ENCODE measurements at regions not wholly inside any gene's neighbourhood (a gene's known extent, or its start where the extent isn't known, plus 50 kb on each side); places are given as distances from the start of the nearest gene placed in this dataset.

GRCh38 chr2:105617631-105618350, 126.9 kb upstream of the NCK2 start:
- no peak for ATAC-seq

GRCh38 chr2:105615305-105615704, 129.4 kb upstream of the NCK2 start:
- no peak for ATAC-seq

DNA sequence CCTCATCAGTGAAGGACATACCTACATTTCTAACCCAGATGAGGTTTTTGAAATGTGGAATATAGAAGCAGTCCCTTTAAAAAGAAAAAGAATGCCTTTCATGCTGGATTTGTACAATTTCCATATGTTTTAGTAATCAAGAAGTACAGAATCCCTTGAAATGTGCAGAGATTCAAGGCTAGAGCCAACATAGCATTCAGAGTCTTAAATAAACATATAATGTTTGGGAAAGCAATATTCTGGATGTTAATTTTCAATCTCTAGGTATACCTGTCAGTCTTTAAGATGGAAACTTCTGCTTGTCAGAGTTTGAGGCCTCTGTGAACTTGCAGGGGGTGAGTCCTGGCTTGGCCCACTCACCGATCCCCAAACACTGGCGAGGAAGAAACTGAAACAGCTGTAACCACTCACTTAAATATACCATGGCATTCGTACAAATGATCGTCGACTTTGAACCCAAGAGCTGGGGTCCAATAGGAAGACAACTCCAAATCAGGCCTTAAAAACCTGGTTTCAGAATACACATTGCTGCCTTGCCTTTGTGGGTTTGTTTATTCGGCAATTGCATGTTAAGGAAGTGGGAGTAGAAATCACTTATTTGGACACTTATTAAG, 132.8 kb upstream of the NCK2 start:
- ATAC-seq = no peak

- ATAC-seq = no peak
These were observed 133.4 kb upstream of the NCK2 start for GRCh38 chr2:105611333-105611637.

GRCh38 chr2:105610576-105611332, 134.0 kb upstream of the NCK2 start:
- no peak for ATAC-seq

DNA sequence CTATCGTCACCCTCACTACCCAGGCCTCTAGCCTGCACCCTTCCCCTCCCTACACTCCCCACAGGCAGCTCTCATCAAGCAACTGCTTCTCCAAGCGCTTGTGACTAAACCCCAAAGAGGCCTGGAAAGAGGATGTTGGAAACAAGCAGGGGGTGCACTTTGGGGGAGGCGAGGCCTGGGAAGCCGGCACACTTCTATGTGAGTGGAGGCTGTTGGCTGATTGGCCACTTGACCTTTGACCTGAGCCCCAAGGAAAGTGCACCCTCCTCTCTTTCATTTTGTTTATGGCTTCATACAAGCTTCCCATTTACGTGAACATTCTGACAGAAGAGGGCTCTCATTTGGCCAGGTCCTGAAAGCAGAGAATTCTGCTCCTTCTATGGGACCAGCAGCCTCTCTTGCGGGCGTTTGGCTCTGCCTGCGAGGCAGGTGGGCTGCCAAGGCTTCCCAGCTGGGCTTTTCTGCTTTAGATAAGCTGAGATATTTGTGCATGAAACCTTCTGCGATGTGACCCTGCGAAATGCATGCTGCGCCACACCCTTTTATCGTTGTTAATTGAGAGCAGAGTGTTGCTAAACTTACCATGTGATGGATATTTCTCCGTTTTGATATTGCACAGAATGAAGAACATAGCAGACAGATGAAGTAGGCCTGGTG, 134.8 kb upstream of the NCK2 start:
- ATAC-seq = no peak

DNA sequence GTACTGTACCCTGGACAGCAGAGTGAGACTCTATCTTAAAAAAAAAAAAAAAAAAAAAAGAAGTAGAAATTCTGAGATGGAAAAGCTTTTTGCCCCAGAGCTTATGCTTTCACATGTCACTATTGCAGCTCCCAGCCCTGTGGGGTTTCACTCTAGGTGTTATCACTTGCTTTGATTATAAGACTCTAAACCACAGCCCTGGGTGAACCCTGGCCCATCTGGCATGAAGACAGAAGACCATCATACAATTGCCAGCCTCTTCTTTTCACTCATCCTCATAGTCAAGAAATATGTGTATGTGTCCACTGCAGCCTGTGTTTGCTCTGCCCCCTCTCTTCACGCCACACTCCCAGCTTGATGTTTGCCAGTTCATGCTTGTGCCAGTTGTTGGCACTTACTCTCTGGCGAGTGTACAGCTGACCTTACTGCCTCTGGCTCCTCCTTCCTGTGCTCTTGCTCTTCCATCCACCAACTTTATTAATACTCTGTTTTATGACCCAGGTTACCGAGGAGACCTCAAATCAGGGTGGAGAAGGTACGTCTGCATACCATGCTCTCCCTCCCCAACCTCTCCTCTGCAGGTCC, 136.7 kb upstream of the NCK2 start:
- ATAC-seq = no peak

- no peak for ATAC-seq
These were observed 138.6 kb upstream of the NCK2 start for GRCh38 chr2:105606081-105606480.

DNA sequence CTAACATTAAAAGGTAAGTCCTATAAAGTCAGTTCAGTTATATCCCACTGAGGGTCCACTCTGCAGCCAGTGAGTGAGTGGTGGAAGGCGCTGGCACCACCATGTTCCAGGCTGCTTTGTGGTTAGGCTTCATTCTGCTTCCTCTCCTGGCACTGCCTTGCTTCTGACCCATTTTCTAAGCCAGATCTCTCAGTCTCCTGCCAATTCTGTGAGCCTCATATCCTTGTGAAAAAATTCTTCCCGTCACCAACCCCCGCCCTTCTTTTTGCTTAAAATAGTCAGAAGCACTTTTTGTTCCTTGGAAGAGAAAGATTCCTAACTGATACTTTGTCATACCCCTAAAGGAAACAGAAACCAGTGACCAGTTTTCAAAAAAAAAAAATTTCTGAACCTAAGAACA, 139.8 kb upstream of the NCK2 start:
- ATAC-seq = no peak

DNA sequence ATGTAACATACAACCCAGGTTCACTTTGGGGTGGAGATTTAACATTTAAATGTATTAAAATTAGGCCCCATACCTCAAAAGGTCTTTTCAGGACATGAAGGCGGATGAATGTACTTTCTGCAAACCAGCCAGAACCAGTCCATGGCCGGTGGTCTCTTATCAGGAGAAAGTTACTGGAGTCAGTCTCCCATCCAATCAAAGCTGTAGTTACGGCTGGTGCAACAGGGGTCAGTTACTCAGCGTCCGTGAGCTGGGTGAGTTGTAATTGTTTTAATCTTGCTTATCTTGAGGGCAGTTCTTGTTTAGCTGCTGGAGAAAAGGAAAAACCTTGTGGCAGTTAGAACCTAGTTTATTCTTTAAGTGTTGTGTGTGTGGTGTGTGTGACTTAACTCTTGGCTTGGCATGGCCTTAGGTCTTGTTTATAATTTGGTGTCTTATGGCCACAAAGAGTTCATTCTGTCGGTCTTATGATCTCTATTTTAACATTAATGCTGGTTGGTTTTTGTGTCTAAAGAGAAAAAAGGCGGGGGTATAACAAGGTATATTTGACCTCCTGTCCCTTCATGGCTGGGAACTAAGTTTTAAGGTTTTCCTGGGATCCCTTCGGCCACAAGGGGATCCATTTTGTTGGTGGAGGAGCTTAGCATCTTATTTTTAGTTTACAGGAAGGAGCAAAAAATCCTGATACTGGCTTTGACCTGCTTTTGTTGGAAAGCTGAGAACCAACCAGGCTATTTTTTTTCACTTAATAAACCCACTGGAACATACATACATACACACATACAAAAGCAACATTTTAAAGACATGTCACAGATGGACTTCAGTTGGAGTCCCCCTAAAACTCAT, 143.5 kb upstream of the NCK2 start:
- ATAC-seq = no peak

DNA sequence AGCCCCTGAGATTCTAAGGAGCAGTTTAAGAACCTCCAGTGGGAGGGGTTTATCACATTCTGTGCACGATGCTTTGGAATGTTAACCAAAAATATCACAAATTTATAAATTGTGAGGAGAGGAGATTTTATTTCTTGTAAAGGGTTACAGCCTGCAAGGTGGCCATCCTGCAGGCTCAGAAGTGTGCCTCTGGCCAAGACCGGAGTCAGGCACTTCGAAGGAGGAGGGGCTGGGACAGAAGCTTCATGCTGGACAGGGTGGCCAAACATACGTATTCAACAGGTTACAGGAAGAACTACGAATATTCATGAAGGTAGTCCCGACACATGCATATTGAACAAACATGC, 144.1 kb upstream of the NCK2 start:
- no peak for ATAC-seq

DNA sequence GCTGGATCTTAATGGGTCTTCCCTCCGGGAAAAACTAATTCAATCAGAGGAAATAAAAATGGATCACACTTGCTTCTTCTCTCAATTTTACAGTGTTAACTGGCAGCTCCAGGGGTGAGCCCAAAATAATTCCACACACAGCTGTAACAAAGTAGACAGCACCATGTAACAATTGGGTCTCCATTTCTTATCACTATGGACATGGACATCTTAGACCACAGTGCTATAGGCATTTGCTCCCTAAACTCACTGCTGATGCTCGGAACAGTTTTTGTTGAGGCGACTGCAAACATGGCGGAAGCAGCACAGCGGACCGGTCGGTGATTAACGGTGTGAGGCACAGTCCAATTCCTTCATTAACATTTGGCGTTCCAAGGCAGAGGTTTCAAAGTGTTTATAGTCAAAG, 144.7 kb upstream of the NCK2 start:
- no peak for ATAC-seq

GRCh38 chr2:105598829-105599698, 145.6 kb upstream of the NCK2 start:
- ATAC-seq = peak in 1 of 2 donors; percentile 20

DNA sequence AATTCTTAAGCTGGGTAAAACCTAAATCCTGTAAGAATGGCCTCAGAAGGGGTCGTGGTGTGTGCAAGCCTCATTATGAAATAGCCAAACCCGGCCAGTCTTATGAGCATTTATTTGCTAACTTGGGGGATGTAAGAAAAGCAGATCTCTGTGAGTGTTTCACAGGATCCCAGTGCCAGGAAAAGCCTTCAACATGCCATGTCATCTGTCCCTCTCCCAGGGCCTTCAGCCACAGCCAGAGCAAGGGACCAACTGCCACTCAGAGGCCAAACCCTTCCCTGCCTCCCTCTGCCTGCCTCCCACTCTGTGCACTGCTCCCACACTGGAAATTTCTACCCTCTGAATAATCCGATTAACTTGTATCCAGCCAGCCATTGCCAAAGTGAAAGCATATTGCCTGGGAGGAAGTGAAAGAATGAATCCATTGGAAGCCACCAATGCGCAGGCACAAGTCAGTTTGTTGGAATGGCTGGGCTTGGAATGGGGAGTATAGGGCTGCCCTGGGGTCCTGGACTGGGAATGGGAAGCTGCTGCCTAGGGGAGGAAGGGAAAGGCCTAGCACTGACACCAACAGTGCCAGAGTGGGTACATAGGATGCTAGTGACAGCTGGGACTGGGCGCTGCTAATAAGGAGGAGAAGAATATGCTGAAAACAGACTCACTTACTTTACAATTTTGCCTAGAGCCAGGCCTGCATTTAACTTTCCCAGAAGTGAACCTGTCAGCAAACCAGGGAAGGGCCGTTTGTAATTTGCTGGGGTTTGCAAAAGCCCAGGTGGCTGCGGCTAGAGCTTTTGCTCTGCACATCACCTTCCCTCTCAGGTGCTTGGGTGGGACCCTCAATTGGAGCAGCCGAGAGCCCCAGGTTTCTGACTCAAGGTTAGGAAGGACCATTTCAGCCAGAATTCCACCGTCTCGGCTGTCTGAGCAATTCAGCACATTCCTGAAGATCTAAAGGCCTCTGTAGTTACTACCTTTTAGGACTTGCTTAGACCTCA, 146.6 kb upstream of the NCK2 start:
- ATAC-seq = no peak

DNA sequence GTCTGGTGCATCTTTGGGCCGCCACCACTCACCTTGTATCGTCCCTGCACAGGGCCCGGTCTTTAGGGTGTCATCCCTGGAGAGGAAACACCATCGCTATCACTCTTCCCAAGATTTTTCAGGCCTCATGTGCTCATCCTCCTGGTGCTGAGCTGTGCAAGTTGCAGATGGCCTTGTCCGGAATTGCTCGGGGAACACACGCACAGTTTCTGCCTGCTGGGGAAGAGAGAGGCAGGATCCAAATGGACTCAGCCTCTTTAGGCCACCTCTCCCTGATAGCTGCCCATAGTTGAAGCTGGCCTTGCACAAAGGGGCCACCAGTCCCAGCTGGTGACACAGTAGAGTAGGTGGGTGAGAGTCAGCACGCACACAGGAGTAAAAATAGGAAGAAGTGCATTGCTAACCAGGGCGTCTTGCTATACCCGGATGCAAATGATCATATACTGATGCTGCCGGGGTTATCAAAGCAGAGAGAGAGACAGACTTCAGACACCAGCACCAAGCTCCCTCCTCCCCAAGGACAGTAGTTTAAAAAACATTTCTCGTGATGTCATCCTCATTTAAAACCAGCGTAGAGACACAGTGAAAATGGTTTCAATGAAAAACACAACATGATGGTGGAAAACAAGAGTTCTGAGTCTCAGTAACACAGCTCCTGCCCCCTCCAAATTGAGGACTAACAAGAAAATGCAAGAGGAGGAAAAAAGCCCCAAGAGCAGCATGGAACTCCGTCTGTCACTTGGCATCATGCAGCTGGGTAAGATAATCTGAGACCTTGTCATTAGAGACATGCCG, 147.5 kb upstream of the NCK2 start:
- ATAC-seq = no peak

- no peak for ATAC-seq
These were observed 148.2 kb upstream of the NCK2 start for GRCh38 chr2:105596411-105596921.

GRCh38 chr2:105595536-105595935, 149.2 kb upstream of the NCK2 start:
- ATAC-seq = peak; percentile 55

DNA sequence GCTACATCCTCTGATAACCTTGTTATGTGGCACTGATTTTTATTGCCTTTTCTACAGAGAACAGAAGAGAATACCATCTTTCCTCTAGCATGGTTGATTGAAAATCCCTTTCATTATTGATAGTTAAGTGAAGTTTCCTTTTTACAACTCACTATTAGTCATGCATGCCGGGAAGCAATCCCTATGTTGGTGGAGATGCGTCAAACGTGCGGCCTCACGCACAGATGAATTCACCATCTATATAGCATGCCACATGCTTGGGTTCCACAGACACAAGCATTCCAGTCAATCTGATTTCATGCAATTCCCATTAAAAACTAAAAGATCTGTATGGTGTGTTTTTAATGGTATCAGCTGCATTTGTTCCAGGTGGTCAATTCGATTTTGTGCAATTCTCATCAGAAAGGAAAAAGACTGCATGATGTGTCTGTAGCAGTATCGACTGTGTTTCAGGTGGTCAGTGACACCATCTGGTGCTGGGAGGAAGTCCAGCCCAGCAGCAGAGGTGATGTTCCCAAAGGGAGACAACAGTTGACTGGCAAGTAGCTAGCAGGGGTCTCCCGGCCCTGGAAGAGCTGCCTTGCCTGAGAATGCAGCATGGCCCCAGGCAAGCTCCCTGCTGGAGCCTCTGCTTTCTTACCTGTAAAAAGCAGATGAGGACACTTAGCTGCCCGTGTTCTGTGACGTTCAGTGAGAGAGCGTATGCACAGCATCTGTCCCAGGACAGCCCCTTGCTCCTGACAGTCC, 151.3 kb upstream of the NCK2 start:
- ATAC-seq = no peak
